ENCODE measurements at regions not wholly inside any gene's neighbourhood (a gene's known extent, or its start where the extent isn't known, plus 50 kb on each side); places are given as distances from the start of the nearest gene placed in this dataset.

DNA sequence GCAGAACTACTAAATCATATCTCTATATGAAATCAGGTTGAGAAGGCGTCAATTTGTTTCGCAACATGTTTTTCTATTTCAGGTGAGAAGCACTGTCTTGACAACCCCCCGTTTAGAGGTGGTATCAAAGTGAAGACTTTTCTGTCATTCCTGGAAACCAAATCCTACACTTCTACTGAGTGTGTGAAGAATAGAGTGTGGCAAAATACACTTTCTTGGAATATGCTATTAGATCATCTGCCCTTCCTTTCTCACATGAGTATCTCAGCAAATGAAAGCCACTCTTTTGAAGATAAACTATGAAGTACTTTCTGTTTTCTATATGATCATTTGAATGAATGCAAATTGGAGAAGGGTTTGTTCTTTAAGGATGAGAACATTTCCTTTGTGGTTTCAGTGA, 174.0 kb upstream of the FMR1 start:
- TF ChIP-seq, protein P1, sequence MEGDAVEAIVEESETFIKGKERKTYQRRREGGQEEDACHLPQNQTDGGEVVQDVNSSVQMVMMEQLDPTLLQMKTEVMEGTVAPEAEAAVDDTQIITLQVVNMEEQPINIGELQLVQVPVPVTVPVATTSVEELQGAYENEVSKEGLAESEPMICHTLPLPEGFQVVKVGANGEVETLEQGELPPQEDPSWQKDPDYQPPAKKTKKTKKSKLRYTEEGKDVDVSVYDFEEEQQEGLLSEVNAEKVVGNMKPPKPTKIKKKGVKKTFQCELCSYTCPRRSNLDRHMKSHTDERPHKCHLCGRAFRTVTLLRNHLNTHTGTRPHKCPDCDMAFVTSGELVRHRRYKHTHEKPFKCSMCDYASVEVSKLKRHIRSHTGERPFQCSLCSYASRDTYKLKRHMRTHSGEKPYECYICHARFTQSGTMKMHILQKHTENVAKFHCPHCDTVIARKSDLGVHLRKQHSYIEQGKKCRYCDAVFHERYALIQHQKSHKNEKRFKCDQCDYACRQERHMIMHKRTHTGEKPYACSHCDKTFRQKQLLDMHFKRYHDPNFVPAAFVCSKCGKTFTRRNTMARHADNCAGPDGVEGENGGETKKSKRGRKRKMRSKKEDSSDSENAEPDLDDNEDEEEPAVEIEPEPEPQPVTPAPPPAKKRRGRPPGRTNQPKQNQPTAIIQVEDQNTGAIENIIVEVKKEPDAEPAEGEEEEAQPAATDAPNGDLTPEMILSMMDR (IDR thresholded peaks at IDR 0.05) = no peak
- no peak overlapping the region for H3K4me3 ChIP-seq
- H3K9me3 ChIP-seq = no peaks in the 10 kb centered on the region
- ATAC-seq = no peak
- H3K36me3 ChIP-seq (ENCODE audit: low read depth) = no peaks in the 10 kb centered on the region
- intact Hi-C loops (cut with DNase I, micrococcal nuclease) = no loop called here
- no peak for DNase-seq
- no peaks in the 10 kb centered on the region for H3K4me1 ChIP-seq (ENCODE audit: low read depth)

- DNase-seq (no peak), ATAC-seq (no peak)
- H3K9me3 ChIP-seq = no peaks in the 10 kb centered on the region
- intact Hi-C loops (cut with DNase I, micrococcal nuclease) = no loop called here
- no peaks in the 10 kb centered on the region for H3K4me1 ChIP-seq (ENCODE audit: low read depth)
- no peaks in the 10 kb centered on the region for H3K36me3 ChIP-seq (ENCODE audit: low read depth)
- TF ChIP-seq, protein P1 (IDR thresholded peaks at IDR 0.05) = no peak
- no peak overlapping the region for H3K4me3 ChIP-seq
Measured at GRCh38 chrX:147738265-147738664, 173.5 kb upstream of the FMR1 start.

DNA sequence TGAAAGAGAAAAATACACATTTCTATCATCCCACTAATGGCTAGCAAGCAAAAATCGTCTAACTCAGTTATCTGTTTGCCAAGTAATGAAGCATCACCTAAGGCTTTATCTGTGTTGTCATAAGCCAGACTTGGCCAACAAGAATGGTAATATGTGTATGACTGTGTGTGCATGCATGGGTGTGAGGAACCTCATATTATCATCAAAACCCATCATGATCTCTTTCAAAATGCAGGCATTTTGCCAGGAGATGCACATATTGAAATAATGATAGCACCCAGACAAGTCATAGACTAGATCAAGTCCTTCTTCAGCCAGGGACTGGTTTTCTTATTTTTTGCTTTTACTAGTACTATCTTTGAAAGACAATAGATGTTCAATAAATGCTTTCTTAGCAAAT, 172.5 kb upstream of the FMR1 start:
- H3K36me3 ChIP-seq (ENCODE audit: low read depth) = no peaks in the 10 kb centered on the region
- ATAC-seq (no peak), DNase-seq (no peak)
- H3K9me3 ChIP-seq = no peaks in the 10 kb centered on the region
- no peak overlapping the region for H3K4me3 ChIP-seq
- TF ChIP-seq, protein P1 (IDR thresholded peaks at IDR 0.05) = no peak
- no peaks in the 10 kb centered on the region for H3K4me1 ChIP-seq (ENCODE audit: low read depth)
- intact Hi-C loops (cut with DNase I, micrococcal nuclease) = no loop called here

DNA sequence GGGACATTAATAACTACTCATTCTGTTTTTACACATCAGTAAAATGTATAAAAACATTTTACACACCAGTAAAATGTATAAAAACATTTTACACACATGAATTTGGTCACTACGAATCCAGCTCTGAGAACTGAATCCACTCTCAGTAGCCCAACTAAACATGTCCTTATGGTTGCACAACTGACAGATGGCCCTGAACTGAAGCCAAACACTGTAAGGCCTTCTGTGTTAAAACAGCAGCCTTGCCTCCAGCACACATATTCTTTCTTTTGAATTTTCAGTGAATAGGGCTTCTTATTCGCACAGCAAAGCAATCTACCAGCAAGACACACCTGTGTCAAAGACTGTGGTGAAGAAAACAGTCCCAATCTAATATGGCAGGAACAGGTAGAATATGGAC, 169.9 kb upstream of the FMR1 start:
- Histone ChIP-seq H3K4me3 (no peak overlapping the region), H3K4me1 (ENCODE audit: low read depth) (no peaks in the 10 kb centered on the region), H3K36me3 (ENCODE audit: low read depth) (no peaks in the 10 kb centered on the region), H3K9me3 (no peaks in the 10 kb centered on the region)
- TF ChIP-seq, protein P1 (IDR thresholded peaks at IDR 0.05) = no peak
- intact Hi-C loops (cut with DNase I, micrococcal nuclease) = no loop called here
- DNase-seq = no peak
- no peak for ATAC-seq

DNA sequence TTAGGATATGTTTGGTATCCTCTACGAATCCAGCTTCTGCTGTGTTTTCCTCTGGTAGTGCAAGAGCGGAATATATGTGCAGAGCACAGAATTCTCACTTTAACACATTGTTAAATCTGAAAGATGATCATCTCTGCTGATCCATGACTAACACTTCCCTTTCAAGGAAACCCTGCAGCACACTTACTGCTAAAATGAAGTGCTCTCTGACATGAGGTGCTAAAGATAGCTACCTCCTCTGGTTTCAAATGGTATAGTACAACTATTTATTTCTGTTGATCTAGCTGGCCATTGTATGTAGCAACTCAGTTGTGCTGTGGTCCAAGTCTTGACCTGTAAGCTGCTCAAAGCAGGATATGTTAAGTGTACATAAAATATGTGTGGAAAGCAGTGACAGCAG, 162.4 kb upstream of the FMR1 start:
- ATAC-seq = no peak
- TF ChIP-seq, protein P1 (IDR thresholded peaks at IDR 0.05) = no peak
- no peaks in the 10 kb centered on the region for H3K9me3 ChIP-seq
- H3K4me3 ChIP-seq = no peak overlapping the region
- no peaks in the 10 kb centered on the region for H3K4me1 ChIP-seq (ENCODE audit: low read depth)
- no peaks in the 10 kb centered on the region for H3K36me3 ChIP-seq (ENCODE audit: low read depth)
- no peak for DNase-seq
- intact Hi-C loops (cut with DNase I, micrococcal nuclease) = no loop called here

- no peaks in the 10 kb centered on the region for H3K9me3 ChIP-seq
- H3K36me3 ChIP-seq (ENCODE audit: low read depth) = no peaks in the 10 kb centered on the region
- no peak overlapping the region for H3K4me3 ChIP-seq
- intact Hi-C loops (cut with DNase I, micrococcal nuclease) = no loop called here
- DNase-seq (no peak), ATAC-seq (no peak)
- TF ChIP-seq, protein P1 (IDR thresholded peaks at IDR 0.05) = no peak
- no peaks in the 10 kb centered on the region for H3K4me1 ChIP-seq (ENCODE audit: low read depth)
Measured at GRCh38 chrX:147757750-147758149, 154.0 kb upstream of the FMR1 start.

Measured in mucosa of descending colon (tissue), 3 donors.